ENCODE measurements at regions not wholly inside any gene's neighbourhood (a gene's known extent, or its start where the extent isn't known, plus 50 kb on each side); places are given as distances from the start of the nearest gene placed in this dataset.

GRCh38 chr2:129772190-129772579, 207.3 kb upstream of the RAB6C start:
- no peak for TF ChIP-seq CTCF (IDR thresholded peaks at IDR 0.05; ENCODE audit: low read depth, low read length)
- TF ChIP-seq EZH2phosphoT487 (IDR thresholded peaks at IDR 0.05; ENCODE audit: low read depth): no peak
